ENCODE measurements at regions not wholly inside any gene's neighbourhood (a gene's known extent, or its start where the extent isn't known, plus 50 kb on each side); places are given as distances from the start of the nearest gene placed in this dataset.

DNA sequence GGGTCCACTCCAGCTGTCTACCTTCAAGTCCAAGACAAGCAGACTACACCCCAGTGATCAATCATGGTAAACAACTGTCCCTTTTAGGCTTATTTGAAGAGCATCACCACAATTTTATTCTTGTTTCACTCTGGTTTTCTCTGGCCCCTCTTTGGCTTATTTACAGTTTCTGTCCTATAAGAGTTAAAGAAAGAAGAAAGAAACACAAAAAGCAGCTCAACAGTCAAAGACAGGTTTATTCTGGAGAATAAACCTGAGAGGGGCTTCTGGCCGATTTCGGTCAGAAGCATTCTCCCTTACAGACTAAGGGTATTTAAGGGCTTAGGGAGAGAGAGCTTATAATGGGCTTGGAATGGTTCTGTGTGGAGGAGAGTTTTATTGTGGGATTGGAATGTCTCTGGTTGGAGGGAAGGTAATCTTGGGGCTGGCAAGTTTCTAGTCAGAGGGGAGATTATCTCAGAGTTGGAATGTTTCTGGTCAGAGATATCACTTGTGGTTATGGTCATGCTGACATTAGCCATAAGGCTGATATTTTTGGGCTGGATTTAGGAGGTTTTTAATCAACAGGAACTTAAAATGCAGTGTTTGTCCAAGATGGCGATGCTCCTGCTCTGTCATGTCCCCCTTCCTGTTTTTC lies 161.0 kb downstream of the URB2 start:
- TF ChIP-seq POLR2A (IDR thresholded peaks at IDR 0.05) = no peak
- TF ChIP-seq, protein P1, sequence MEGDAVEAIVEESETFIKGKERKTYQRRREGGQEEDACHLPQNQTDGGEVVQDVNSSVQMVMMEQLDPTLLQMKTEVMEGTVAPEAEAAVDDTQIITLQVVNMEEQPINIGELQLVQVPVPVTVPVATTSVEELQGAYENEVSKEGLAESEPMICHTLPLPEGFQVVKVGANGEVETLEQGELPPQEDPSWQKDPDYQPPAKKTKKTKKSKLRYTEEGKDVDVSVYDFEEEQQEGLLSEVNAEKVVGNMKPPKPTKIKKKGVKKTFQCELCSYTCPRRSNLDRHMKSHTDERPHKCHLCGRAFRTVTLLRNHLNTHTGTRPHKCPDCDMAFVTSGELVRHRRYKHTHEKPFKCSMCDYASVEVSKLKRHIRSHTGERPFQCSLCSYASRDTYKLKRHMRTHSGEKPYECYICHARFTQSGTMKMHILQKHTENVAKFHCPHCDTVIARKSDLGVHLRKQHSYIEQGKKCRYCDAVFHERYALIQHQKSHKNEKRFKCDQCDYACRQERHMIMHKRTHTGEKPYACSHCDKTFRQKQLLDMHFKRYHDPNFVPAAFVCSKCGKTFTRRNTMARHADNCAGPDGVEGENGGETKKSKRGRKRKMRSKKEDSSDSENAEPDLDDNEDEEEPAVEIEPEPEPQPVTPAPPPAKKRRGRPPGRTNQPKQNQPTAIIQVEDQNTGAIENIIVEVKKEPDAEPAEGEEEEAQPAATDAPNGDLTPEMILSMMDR (IDR thresholded peaks at IDR 0.05) = no peak
- DNase-seq = no peak
- Histone ChIP-seq H3K27ac (no peak overlapping the region), H3K4me3 (no peak overlapping the region), H3K27me3 (no peaks in the 10 kb centered on the region), H3K36me3 (no peaks in the 10 kb centered on the region), H3K4me1 (no peaks in the 10 kb centered on the region), H3K9me3 (no peaks in the 10 kb centered on the region)
- intact Hi-C loops (cut with DNase I; ENCODE audit: low total_unique reads) = no loop called here

DNA sequence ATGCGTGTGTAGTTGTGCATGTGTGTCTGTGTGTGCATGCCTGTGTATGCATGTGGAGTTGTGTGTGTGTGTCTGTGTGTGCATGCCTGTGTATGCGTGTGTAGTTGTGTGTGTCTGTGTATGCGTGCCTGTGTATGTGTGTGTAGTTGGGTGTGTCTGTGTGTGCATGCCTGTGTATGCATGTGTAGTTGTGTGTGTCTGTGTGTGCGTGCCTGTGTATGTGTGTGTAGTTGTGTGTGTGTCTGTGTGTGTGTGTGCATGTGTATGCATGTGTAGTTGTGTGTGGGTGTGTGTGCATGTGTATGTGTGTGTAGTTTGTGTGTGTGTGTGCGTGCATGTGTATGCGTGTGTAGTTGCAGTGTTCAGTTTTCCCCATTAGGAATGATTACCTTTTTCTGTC lies 162.0 kb downstream of the URB2 start:
- no peaks in the 10 kb centered on the region for H3K27me3 ChIP-seq
- H3K4me3 ChIP-seq = no peak overlapping the region
- no peaks in the 10 kb centered on the region for H3K36me3 ChIP-seq
- intact Hi-C loops (cut with DNase I; ENCODE audit: low total_unique reads) = no loop called here
- no peak for TF ChIP-seq POLR2A (IDR thresholded peaks at IDR 0.05)
- no peaks in the 10 kb centered on the region for H3K9me3 ChIP-seq
- H3K27ac ChIP-seq = no peak overlapping the region
- no peaks in the 10 kb centered on the region for H3K4me1 ChIP-seq
- no peak for DNase-seq

DNA sequence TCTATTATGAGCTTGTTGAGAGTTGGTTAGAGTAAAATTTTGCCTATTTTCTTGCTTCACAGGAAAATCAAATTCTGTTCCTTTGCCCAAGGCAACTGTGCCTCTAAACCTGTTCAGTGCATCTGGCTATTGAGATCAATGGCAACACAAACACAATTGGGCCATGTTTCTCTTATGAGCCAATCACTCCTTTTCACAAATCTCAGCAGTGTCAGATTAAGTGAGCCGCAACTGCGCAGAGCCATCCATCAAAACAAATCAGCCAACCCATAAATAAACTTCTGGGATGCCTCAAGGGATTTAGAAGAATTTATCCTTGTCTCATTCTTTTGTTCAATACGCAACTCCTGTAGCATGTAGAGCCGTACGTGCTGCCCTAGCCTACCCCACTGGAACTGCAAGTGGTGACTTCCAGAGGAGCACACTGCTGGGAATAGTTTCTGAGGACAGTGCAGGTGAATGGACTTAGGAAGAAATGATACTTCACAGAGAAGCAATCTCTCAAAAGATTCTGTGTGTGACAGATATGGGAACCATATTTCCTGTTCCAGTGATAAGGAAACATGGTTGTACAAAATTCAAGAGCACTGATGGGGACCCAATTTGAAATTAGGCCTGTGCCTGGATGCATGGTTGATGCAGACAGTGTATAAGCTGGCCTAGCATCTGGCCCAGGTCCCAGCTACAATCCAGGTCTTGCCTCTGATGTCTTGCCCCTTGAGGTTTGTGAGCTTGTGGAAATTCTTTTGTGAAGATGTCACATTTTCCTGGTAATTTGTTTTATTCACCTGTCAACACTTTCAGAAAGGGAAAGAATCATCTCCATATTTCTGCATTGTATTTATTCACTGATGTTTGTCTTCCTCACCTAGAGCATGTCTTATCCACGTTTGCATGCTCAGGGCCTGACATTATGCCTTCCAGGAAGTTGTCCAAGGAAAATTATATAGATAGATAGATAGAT lies 166.2 kb downstream of the URB2 start:
- Histone ChIP-seq H3K4me3 (no peak overlapping the region), H3K27me3 (no peaks in the 10 kb centered on the region), H3K27ac (no peak overlapping the region), H3K36me3 (no peaks in the 10 kb centered on the region), H3K9me3 (no peaks in the 10 kb centered on the region), H3K4me1 (no peaks in the 10 kb centered on the region)
- no peak for DNase-seq
- intact Hi-C loops (cut with DNase I; ENCODE audit: low total_unique reads) = no loop called here
- no peak for TF ChIP-seq POLR2A (IDR thresholded peaks at IDR 0.05)
- TF ChIP-seq, protein P1 (IDR thresholded peaks at IDR 0.05) = no peak

DNA sequence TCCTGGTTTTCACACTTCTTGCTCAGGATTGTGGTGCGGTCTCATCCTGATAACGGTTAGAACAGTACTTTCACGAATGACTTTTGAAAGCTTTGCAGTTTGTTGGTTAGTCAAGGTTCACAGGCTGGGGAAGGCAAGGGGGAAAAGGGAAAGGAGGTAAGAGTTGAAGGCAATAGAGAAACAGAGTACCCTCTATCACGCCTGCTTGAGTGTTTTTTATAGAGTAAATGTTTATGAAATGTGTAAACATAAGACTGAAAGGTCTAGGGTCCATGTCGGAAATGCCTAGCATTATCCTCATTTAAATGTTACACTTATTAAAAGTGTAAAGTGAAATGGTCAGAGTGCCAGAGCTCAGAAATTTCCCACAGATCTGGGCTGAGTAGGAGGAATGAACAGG lies 167.4 kb downstream of the URB2 start:
- Histone ChIP-seq H3K9me3 (no peaks in the 10 kb centered on the region), H3K4me3 (no peak overlapping the region), H3K27me3 (no peaks in the 10 kb centered on the region), H3K36me3 (no peaks in the 10 kb centered on the region), H3K4me1 (no peaks in the 10 kb centered on the region), H3K27ac (no peak overlapping the region)
- intact Hi-C loops (cut with DNase I; ENCODE audit: low total_unique reads) = no loop called here
- no peak for TF ChIP-seq POLR2A (IDR thresholded peaks at IDR 0.05)
- no peak for DNase-seq

DNA sequence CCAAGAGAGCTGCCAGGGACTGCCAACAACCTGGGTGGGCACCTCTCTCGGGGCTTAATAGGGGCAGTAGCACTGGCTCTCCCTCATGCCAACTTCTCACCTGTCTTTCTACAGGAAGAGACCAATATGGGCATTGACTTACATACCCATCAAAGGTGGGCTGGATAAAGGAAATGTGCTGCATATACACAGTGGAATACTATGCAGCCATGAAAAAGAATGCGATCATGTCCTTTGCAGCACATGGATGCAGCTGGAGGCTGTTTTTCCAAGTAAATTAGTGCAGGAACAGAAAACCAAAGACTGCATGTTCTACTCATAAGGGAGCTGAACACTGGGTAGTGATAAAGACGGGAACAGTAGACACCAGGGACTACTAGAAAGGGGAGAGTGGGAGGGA lies 172.5 kb downstream of the URB2 start:
- DNase-seq = no peak
- intact Hi-C loops (cut with DNase I; ENCODE audit: low total_unique reads) = no loop called here

More for the DNA sequence above, 172.5 kb downstream of the URB2 start:
- H3K27me3 ChIP-seq = no peaks in the 10 kb centered on the region
- no peaks in the 10 kb centered on the region for H3K36me3 ChIP-seq
- H3K27ac ChIP-seq = no peak overlapping the region
- H3K4me3 ChIP-seq = no peak overlapping the region
- H3K4me1 ChIP-seq = no peaks in the 10 kb centered on the region
- TF ChIP-seq, protein P1 (IDR thresholded peaks at IDR 0.05) = no peak
- TF ChIP-seq POLR2A (IDR thresholded peaks at IDR 0.05) = no peak
- H3K9me3 ChIP-seq = no peaks in the 10 kb centered on the region

All from uterus (tissue), 3 donors.